ENCODE measurements at regions not wholly inside any gene's neighbourhood (a gene's known extent, or its start where the extent isn't known, plus 50 kb on each side); places are given as distances from the start of the nearest gene placed in this dataset.

DNA sequence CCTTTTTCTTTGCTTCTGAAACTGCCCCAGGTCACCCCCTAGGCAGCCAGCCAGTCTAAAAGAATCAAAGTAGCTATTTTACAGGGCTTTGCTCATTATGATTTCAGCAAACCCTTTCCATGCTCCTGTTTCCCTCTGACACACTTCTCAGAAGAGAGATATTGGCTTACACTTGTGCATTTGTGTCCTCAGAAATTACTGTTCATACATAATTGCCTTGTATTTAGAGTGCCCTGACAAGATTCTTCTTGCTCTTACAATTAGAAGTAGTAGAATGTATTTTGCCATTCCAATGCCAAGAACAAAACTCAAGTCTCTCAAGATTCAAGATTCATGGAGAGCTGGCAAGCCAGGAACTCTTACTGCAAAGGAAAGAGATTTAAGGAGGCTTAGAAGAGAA is 531.0 kb upstream of the ZFP42 start:
- DNase-seq (no peak), ATAC-seq (ENCODE audit: poor library complexity) (no peak)
- no peaks in the 10 kb centered on the region for H3K36me3 Mint-ChIP-seq (ENCODE audit: low read depth)
- Histone ChIP-seq H3K4me3 (ENCODE audit: low read length) (no peak overlapping the region), H3K36me3 (ENCODE audit: insufficient read depth, low read length) (no peaks in the 10 kb centered on the region), H3K4me1 (ENCODE audit: insufficient read depth, low read length) (no peaks in the 10 kb centered on the region), H3K27ac (ENCODE audit: low read depth in 1 of 2, low read length in 2 of 2) (no peak overlapping the region), H3K27me3 (ENCODE audit: control insufficient read depth in 1 of 2, insufficient read depth in 2 of 2, low read length in 2 of 2) (no peaks in the 10 kb centered on the region), H3K9me3 (ENCODE audit: control insufficient read depth in 1 of 2, insufficient read depth in 1 of 2, low read length in 2 of 2) (peaks cover 0 to 14% of the 10 kb centered on the region in 2 experiments)
- no peak overlapping the region for H3K27ac Mint-ChIP-seq
- POLR2A ChIA-PET = no interaction called here
- CTCF ChIA-PET = no interaction called here
- H3K9me3 Mint-ChIP-seq = peaks cover 3% of the 10 kb centered on the region
- intact Hi-C loops (cut with DNase I, micrococcal nuclease) = no loop called here
- no peaks in the 10 kb centered on the region for H3K4me1 Mint-ChIP-seq (ENCODE audit: low read depth)
- H3K4me3 Mint-ChIP-seq = no peak overlapping the region
- H3K27me3 Mint-ChIP-seq = no peaks in the 10 kb centered on the region
- TF ChIP-seq, protein P1, sequence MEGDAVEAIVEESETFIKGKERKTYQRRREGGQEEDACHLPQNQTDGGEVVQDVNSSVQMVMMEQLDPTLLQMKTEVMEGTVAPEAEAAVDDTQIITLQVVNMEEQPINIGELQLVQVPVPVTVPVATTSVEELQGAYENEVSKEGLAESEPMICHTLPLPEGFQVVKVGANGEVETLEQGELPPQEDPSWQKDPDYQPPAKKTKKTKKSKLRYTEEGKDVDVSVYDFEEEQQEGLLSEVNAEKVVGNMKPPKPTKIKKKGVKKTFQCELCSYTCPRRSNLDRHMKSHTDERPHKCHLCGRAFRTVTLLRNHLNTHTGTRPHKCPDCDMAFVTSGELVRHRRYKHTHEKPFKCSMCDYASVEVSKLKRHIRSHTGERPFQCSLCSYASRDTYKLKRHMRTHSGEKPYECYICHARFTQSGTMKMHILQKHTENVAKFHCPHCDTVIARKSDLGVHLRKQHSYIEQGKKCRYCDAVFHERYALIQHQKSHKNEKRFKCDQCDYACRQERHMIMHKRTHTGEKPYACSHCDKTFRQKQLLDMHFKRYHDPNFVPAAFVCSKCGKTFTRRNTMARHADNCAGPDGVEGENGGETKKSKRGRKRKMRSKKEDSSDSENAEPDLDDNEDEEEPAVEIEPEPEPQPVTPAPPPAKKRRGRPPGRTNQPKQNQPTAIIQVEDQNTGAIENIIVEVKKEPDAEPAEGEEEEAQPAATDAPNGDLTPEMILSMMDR (IDR thresholded peaks at IDR 0.05) = no peak

DNA sequence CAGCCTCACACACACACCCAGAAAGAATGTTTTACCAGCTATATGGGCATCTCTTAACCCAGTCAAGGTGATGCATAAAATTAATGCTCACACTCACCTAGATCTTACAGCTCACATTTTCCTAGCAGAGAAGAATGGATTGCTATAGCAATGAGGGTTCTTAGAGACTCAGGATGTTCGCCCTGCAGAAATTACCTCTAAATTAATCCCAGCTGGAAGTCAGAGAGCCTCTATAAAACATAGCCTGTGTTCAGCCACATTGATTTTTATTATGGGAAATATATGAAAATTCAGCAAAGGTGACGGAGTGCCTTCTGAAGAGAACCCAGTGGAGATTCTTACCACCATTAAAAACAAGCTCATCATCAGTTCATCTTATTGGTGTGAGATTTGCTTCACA is 528.3 kb upstream of the ZFP42 start:
- peaks cover 0 to 7% of the 10 kb centered on the region in 2 experiments for H3K9me3 ChIP-seq (ENCODE audit: control insufficient read depth in 1 of 2, insufficient read depth in 1 of 2, low read length in 2 of 2)
- TF ChIP-seq, protein P1 (IDR thresholded peaks at IDR 0.05) = no peak
- no peaks in the 10 kb centered on the region for H3K4me1 Mint-ChIP-seq (ENCODE audit: low read depth)
- no peak overlapping the region for H3K27ac ChIP-seq (ENCODE audit: low read depth in 1 of 2, low read length in 2 of 2)
- no peak overlapping the region for H3K4me3 ChIP-seq (ENCODE audit: low read length)
- no peak for DNase-seq
- ChIA-PET CTCF (no interaction called here), POLR2A (no interaction called here)
- H3K4me1 ChIP-seq (ENCODE audit: insufficient read depth, low read length) = no peaks in the 10 kb centered on the region
- H3K9me3 Mint-ChIP-seq = peaks cover 10% of the 10 kb centered on the region
- no peaks in the 10 kb centered on the region for H3K36me3 Mint-ChIP-seq (ENCODE audit: low read depth)
- H3K36me3 ChIP-seq (ENCODE audit: insufficient read depth, low read length) = no peaks in the 10 kb centered on the region
- H3K27ac Mint-ChIP-seq = no peak overlapping the region
- H3K4me3 Mint-ChIP-seq = no peak overlapping the region
- no peaks in the 10 kb centered on the region for H3K27me3 ChIP-seq (ENCODE audit: control insufficient read depth in 1 of 2, insufficient read depth in 2 of 2, low read length in 2 of 2)
- ATAC-seq (ENCODE audit: poor library complexity) = no peak
- no peaks in the 10 kb centered on the region for H3K27me3 Mint-ChIP-seq
- intact Hi-C loops (cut with DNase I, micrococcal nuclease) = no loop called here

DNA sequence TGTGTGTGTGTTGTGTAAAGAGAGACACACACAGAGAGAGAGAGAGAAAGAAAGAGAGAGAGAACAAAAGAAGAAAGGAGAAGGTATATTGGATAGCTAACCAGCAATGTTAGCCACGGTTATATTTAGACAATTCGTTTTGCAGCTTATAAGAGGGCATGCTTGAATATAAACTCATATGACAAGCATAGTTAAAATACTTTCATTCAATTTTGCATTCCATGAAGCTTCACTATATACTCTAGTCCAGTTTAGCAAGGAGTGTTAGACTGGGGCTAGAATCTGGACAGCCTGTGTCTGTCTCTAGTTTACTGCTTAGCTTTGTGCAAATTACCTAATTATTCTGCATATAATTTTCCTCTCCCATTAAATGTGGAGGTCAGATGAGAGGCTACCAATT is 525.9 kb upstream of the ZFP42 start:
- Histone ChIP-seq H3K4me3 (ENCODE audit: low read length) (no peak overlapping the region), H3K27ac (ENCODE audit: low read depth in 1 of 2, low read length in 2 of 2) (no peak overlapping the region), H3K27me3 (ENCODE audit: control insufficient read depth in 1 of 2, insufficient read depth in 2 of 2, low read length in 2 of 2) (no peaks in the 10 kb centered on the region), H3K9me3 (ENCODE audit: control insufficient read depth in 1 of 2, insufficient read depth in 1 of 2, low read length in 2 of 2) (peaks cover 0 to 19% of the 10 kb centered on the region in 2 experiments), H3K4me1 (ENCODE audit: insufficient read depth, low read length) (no peaks in the 10 kb centered on the region), H3K36me3 (ENCODE audit: insufficient read depth, low read length) (no peaks in the 10 kb centered on the region)
- H3K27ac Mint-ChIP-seq = no peak overlapping the region
- ChIA-PET POLR2A (no interaction called here), CTCF (interaction anchor here (1.4 kb wide), 1 partner anchor 10 kb away, joined by 3 read pairs; no protein-coding TSS in a partner anchor)
- TF ChIP-seq, protein P1 (IDR thresholded peaks at IDR 0.05) = no peak
- no peaks in the 10 kb centered on the region for H3K27me3 Mint-ChIP-seq
- DNase-seq = no peak
- H3K9me3 Mint-ChIP-seq = peaks cover 8% of the 10 kb centered on the region
- H3K4me3 Mint-ChIP-seq = no peak overlapping the region
- H3K36me3 Mint-ChIP-seq (ENCODE audit: low read depth) = no peaks in the 10 kb centered on the region
- no peak for ATAC-seq (ENCODE audit: poor library complexity)
- intact Hi-C loops (cut with DNase I, micrococcal nuclease) = no loop called here
- no peaks in the 10 kb centered on the region for H3K4me1 Mint-ChIP-seq (ENCODE audit: low read depth)
